NCI-H1048 (cell line): ENCODE measurements at regions not wholly inside any gene's neighbourhood (a gene's known extent, or its start where the extent isn't known, plus 50 kb on each side); places are given as distances from the start of the nearest gene placed in this dataset.
"Not testable (repeated sequence)": the region's sequence is repeated elsewhere in the genome, so short reads cannot be mapped to it uniquely, and the experiment has no call there.

ENCODE experiments used
- DNase-seq: peaks from one replicate; lab custom pipeline; 2025; lab: John Stamatoyannopoulos, UW

DNA sequence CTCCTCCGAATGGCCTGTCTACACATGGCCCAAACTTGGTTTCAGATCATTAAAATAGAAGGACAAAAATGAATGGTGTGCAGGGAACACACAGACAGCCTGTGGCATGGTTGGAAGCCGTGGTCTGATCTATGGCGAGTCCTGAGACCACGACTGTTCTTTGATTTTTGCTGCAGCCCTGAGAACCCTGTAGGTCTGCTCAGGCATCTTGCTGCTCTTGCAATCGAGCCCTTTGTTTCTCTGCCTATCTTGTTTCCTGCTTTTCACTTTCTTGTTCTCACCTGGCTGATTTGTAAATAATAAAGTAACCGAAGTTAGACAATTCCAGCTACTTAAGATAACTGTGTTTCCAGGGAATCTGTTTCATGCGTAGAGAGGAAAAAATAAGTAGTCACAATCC, 54.1 kb upstream of the NBPF9 start:
- DNase-seq = not testable (repeated sequence)

DNA sequence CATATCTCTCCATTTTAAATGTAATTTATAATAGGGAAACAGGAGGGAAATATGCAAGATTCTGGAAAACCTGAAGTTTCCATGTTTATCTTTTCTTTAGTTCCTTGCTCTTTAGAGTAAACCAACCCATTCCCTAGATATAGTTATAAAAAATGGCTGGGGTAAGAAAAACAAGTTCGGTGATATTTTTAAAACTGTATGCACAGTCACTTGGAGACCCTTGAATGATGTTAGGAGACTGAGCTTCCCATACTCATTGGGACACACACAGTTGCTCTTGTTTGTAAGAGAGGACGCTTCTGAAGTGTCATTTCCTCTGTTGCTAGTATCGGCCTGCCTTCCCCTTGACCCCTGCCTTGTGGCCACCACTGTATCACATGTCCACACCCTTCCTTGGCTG, 55.0 kb upstream of the NBPF9 start:
- not testable (repeated sequence) for DNase-seq

DNA sequence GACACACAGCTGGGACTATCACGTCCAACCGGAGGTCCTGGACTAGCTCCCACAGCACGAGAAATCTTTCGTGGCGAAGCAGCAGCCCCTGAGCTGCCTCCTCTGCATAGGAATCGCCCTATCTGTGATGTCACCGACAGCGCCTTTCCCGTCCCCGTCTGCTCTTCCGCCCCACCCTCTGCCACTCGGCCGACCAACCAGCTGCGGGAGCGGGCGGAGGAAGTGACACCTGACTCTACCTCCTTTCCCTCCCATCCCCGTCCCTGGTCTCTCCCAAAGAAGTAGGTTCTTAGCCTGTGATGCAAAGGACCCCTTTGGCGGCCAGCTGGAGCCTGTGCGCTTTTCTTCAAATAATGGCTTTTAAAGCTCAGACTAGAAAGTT, 59.7 kb upstream of the NBPF9 start:
- DNase-seq = not testable (repeated sequence)

DNA sequence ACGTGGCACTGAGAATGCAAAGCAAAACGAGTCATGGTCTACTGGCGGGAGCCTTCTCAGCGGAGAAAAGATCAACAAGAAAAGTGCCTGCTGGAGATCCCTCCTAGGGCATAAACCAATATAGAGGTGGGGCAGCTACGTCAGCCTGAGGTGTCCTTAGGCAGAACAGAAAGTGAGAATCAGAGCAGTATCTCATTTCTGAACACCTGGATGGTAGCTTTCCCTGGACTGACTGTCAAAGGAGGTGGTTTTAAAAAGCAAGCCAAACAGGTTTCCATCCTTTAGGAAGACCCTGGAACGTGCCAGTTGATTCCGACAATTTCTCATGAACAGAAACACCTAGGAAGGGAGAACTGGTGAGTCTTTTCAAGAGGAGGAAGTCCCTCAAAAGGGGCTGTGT, 71.4 kb upstream of the NBPF9 start:
- DNase-seq = not testable (repeated sequence)

DNA sequence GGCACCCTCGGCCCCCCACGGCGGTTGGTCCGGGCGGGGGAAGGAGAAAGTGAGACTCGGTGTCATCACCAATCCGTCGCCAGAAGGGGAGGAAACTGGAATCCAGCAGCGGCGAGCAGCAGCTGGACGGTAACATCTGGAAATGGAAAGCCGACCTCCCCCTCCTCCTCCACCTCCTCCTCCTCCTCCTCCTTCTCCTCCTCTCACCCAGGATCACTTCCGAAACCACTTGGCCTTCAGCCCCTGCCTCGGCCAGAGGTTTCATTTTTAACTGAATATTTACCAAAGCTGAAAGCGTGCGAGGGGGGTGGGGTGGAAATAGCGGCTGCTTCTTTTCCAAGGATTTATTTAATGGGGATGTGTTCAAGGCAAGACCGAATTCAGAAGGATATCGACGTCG, 72.5 kb upstream of the NBPF9 start:
- DNase-seq = not testable (repeated sequence)

DNA sequence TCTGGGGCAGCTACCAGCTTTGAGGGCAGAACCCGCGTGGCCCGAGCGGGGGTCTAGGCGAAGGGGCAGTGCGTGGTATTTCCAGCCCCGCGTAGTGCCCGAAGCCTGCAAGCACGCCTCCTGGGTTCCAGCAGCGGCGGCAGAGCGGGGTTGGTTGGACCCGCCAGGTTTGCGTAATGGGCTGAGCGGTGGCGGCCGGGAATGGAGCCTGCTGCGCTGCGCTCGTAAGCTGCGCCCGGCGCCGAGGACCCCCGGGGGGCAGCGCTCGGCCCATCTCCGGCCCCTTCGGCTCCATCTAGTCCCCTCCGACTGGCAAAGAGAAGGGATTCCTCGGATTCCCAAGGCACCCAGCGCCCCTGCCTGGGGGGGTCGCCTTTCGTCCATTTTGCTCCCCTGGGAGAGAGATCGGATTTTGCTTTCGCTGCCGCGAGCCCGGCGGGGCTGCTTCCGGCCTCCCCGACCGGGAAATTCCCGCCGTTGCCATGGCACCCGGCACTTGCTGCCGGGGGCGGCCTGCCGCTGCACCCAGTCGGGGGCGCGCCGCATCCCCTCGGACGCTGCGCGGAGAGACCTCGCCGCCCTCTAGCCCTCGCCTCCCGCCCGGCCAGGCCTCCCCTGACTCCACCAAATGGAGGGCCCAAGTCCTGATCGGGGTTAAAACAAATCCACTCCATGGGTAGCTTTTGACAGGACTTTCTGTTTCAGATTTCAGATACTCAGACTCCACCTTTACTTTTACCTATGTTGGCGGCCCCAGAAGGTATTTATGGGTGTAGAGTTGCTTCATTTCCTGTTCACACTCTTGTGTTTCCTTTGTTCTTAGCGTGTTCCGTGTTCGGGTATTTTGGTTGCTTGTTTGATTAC, 73.3 kb upstream of the NBPF9 start:
- not testable (repeated sequence) for DNase-seq

DNA sequence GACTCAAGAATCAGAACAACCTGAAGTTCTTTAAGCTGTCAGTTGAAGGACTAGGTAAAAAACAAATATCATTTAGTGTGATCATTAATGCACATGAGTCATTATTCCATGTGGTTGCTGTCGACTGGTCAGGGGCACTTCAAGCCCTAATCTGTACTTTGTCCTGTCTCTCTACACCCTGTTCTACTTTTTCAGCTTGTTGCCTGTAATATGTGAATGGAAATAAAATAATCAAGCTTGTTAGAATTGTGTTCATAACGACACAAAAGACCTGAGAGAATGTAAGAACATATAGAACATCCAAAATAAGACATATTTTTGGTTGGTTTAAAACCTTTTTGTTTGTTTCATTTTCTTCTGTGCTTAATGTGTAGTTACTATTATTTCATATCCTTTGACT, 87.4 kb upstream of the NBPF9 start:
- not testable (repeated sequence) for DNase-seq

DNA sequence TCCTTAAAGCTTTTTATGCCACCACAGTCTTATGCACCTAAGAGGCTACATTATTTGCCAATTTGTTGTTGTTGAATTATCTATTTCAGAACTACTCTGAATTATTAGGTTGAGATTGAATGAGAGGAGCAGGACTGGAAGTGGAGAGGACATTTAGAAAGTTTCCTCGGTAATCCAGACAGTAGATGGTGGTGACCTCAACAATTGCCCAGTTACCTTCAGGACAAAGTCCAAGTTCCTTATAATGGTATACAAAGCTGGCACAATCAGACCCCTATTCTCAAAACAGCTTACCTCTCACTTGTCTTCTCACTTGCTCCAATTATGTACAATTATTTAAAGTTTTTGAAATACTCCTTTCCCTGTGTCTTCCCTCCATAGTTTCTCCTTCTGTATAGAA, 93.3 kb upstream of the NBPF9 start:
- DNase-seq = not testable (repeated sequence)

DNA sequence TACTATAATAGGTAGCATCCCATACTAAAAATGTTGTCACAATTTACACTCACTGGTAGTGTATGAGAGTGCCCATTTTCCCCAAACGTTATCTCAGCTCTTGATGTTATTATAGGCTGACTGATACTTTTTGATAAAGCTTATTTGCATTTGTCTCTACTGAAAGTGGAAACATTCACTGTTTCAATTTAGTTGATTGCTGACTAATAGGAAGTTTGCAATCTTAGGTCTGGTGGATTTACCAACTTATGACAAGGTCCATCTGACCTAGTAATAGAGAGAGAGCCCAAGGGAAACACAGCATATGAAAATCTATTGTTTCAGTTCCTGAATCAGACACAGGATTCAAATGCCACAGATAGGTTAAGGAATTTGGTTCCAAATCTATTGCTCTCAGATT, 97.2 kb upstream of the NBPF9 start:
- not testable (repeated sequence) for DNase-seq

DNA sequence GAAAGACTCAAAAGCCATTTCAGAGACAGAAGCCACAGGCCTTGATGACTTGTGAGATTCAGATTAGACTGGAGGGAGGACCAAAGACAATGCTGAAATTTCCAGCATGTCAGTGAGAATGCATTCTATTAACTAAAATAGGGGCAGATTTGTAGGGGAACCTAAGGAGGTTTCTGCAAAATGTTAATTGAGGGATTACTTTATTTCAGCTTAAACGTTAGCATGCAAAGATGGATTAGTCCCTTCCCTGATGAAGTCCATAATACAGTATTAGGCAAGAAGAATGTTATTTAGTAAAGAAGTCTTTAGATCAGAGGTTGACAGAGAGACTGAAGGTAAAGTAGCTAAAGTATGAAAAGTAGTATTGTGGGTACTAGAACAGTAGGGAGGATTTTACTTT, 98.9 kb upstream of the NBPF9 start:
- not testable (repeated sequence) for DNase-seq

DNA sequence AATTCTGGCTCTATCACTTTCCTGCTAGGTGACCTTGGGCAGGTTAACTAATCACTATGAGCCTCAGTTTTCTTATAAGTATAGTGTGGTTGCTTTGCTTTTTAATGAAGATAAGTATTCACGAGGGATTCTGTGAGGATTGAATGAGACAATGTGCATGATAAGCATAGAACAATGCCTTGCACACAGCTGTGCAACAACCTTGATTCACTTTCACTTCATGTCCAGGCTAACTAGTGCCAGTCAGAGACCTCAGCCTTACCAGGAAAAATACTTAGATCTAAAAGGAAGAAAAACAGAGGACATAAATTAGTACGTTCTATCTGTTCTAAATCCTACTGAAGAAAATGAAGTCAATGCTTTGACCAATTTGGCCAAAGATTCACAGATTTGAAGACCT, 101.0 kb upstream of the NBPF9 start:
- DNase-seq = not testable (repeated sequence)

DNA sequence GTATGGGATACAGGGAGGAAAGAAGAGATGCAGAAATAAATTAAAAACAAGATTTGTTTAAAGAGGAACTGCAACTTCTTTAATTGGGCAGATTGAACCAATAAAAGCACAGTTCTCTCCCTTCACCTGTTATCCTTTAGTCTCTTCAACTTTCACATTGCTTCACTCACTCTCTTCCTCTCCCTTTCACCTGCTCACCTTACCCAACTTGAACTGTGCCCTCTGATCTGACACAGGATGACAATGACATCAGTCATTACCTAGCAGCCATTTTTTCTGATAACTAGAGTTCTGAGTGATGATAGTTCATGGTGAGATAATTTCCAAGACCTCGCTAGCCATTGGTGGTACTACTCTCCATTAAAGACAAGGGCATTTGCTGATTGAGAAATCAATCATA, 105.5 kb upstream of the NBPF9 start:
- DNase-seq = not testable (repeated sequence)

DNA sequence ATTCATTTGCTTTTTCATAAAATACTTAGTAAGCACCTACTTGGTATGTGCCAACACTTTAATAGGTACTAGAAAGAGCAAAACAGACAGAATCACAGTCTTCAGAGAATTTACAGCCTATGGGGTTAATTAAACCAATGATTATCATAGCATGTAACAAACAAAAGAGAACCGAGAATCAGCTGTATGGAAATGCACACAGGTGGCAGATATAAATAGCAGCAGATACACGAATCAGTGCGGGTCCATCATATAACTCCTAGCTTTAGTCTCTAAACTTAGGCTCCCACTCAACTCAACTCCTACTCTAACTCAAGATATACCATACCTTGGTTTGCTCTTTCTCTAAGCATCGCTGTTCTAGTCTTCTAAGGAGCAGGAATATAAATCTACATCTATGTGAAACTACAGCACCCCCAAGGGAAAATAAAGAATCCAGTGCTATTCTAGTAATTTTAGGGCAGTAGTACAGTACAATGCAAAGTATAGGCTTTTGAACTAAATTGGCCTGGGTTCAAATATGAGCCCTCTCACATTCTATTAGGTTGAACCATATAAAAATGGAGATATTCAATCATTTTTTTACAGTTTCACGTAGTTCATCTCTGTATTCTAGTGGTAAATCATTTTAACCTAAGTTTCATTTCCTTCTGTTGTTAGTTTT, 108.5 kb upstream of the NBPF9 start:
- DNase-seq = not testable (repeated sequence)

DNA sequence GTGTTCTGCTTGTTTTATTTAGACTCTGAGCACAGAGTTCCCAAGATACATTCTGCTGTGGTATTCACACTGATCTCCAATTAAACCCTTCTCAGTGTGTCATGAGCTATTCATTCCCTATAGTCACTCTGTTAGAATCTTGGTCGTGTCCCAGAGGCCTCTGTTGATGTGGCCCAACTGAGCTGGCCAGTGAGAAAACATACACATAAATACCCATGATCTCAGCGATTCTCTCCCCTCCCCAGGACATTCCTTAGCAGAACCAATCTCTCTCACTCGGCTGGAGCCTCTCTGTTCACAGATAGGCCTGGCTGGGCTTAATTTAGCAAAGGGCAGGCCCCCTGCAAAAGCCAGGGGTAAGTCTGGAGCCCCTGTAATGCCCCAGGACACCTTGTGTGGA, 109.6 kb upstream of the NBPF9 start:
- not testable (repeated sequence) for DNase-seq

DNA sequence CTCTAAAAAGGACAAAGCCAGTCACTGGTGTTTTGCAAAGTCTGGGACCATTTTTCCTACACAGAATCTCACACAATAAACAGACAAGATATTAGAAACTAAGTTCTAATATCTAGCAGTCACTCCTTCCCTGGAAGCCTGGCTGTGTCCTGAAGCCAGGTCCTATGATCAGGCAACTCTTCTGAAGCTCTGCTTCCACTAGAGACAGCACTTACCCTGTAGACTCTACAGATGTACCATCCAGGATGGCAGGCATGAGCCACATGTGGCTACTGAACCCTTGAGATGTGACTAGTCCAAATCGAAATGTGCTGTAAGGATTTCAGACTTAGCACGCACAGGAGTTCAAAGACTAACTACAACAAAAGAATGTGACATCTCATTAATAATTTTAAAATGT, 110.3 kb upstream of the NBPF9 start:
- not testable (repeated sequence) for DNase-seq

DNA sequence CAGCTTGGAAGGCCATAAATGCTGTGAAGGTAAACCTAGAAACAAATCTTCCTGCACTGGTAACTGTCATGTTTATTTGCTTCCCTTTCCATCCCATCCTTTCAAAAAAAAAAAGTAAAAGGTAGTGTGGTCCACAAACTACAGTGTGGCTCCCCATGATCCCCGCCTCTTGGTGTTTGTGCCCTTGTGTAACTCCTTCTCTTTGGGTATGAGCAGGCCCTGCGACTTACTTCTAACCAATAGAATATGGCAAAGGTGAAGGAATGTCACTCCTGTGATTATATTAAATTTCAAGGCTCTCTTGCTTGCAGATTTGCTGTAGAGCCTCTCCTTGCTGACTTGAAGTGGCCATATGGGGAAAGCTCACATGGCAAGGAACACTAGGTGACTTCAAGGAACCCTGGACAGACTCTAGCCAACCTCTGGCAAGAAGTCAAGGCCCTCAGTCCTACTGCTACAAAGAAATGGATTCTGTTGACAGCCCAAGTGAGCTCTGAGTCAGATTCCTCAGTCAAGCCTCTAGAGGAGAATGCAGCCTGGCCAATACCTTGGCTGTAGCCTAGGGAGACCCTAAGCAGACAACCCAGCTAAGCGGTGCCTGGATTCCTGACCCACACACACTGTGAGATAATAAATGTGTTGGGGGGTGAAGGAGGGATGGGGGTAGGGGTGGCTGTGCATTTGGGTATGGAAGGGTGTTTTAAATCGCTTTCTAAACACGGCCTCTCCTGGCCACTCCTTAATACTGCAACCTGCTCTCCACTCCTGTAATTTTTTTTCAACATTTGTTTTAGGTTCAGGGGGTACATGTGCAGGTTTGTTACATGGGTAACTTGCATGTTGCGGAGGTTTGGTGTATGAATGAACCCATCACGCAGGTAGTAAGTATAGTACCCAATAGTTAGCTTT, 115.0 kb upstream of the NBPF9 start:
- DNase-seq = not testable (repeated sequence)

DNA sequence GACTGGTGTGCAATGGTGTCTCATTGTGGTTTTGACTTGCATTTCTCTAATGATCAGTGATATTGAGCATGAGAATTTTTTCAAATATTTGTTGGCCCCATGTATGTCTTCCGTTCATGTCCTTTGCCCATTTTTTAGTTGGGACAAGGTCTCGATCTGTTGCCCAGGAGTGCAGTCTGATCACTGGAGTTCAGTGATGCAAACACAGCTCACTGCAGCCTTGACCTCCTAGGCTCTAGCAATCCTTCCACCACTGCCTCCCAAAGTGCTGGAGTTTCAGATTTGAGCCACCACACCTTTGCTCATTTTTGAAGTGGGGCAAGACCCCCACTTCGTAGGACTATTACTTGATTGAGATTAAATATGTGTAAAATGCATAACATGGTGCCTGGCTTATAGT, 116.2 kb upstream of the NBPF9 start:
- not testable (repeated sequence) for DNase-seq

DNA sequence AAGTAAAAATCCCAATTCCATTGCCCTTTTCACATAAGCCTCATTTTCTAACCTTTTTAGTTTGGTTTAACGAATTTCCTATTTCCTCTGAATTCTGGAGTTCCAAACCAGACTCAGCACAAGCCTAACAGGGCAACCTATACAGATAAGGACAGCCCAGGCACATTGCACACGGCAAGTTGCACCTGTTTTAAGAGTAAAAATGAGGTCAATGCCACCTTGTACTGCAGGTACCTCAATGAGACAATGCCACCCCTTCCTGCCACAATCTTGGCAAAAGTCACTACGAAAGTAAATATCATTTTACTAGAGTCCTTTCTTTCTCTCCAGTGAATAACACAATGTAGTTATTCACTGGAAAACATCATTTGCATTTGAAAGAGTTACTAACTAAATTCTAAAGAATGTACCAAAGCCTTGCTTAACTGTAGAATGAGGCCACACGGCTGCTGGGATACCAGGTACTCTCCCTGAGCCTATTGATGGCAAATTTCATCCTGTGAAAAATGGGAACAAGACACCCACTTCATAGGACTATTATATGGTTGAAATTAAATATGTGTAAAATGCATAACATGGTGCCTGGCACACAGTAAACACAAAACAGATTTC, 117.2 kb upstream of the NBPF9 start:
- not testable (repeated sequence) for DNase-seq

DNA sequence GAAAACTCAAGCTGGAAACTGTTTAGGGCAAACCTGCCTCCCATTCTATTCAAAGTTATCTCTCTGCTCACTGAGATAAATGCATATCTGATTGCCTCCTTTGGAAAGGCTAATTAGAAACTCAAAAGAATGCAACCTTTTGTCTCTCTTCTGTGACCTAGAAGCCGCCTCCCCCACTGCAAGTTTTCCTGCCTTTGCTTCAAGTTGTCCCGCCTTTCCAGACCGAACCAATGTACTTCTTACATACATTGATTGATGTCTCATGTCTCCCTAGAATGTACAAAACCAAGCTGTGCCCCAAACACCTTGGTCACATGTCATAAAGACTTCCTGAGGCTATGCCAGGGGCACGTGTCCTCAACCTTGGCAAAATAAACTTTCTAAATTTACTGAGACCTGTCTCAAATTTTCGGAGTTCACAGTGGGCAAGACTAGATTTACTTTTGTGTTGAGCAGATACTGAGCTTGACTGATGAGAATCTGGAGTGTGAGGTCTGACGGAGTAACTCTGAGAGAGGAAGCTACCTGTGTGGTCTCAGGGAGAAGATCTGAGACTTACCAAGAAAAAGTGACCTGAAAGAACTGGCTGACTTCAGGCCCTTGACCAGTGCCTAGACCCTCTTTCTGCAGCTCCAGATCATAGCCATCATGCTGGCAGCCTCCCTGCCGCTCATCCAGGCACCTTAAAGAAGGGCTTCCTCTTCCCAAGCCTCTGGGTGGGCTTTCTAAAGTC, 124.7 kb upstream of the NBPF9 start:
- DNase-seq = not testable (repeated sequence)

DNA sequence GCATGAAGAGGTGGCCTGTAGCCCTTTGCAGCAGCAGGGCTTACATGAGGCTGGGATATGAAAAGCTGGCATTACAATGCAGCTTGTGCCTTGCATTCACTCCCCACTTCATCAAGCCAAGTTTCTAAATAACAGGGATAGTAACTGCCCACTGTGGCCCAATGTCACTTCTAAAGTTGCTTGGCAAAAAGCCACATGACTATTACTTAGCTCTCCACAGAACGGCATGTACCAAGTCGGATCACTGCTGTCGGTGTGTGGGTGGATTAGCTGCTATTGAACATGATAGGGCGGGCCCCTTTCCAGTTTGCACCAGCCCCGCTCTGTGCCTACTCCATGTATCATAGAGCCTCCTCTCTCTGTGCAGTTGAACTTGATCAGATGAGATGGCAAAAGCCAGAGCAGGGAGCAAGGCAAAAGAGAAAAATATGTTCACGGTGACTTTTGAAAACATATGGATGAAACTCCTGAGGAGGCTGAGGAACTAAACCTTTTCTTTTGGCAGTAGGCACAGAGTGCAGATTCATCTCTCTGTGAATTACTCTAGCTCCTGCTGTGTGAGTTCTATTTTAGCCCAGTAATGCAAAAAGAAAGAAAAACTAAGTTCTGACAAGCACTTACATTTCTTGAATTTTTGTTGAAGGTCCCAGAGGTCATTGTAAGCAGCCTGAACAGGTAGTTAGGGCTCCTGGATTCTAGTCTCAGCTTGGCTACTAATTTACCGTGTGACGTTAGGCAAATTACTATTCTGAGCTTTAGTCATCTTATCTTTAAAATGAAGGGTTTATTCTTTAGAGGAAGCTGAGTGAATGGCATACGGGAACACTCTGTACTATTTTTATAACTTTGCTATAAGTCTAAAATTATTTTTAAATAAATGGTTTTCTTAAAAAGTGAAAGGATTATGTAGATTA, 125.6 kb upstream of the NBPF9 start:
- not testable (repeated sequence) for DNase-seq
